Small intestine (tissue), 7 donors: ENCODE measurements at regions not wholly inside any gene's neighbourhood (a gene's known extent, or its start where the extent isn't known, plus 50 kb on each side); places are given as distances from the start of the nearest gene placed in this dataset.

Experiments used
- DNase-seq, 2 donors: peaks; one replicate each; pipeline versions ENCODE4 v3.0.0 to v3.0.0-alpha.2; 2013
- FAIRE-seq: peaks from 2 replicates; lab custom pipeline; 2012; peaks lifted over from hg19 to GRCh38; lab: Jason Lieb, UNC
- H3K27ac ChIP-seq, 3 donors: one replicate each; pipeline ENCODE4 v1.5.1; 2013; ENCODE audit warnings: low read length in 2 of 3, mild to moderate bottlenecking in 2 of 3, control low read depth in 1 of 3, inconsistent platforms in 1 of 3, low read depth in 1 of 3, moderate library complexity in 1 of 3
- H3K27me3 ChIP-seq, 3 donors: one replicate each; pipeline ENCODE4 v1.6.1; 2013; ENCODE audit warnings: low read length in 3 of 3, inconsistent platforms in 1 of 3; ENCODE audit not compliant: control insufficient read depth in 3 of 3, insufficient read depth in 3 of 3
- H3K36me3 ChIP-seq, 3 donors: one replicate each; pipeline ENCODE4 v1.6.1; 2013; ENCODE audit warnings: low read length in 3 of 3, inconsistent platforms in 1 of 3, low read depth in 1 of 3, mild to moderate bottlenecking in 1 of 3, moderate library complexity in 1 of 3; ENCODE audit not compliant: control insufficient read depth in 3 of 3, insufficient read depth in 2 of 3
- H3K4me1 ChIP-seq, 3 donors: one replicate each; pipeline ENCODE4 v1.6.1; 2013; ENCODE audit warnings: low read length in 2 of 3, inconsistent platforms in 1 of 3, low read depth in 1 of 3, mild to moderate bottlenecking in 1 of 3, moderate library complexity in 1 of 3; ENCODE audit not compliant: control insufficient read depth in 3 of 3, insufficient read depth in 2 of 3
- H3K4me3 ChIP-seq, 3 donors: one replicate each; pipeline ENCODE4 v1.5.1; 2013; ENCODE audit warnings: low read length in 3 of 3, control low read depth in 1 of 3, inconsistent platforms in 1 of 3, low read depth in 1 of 3, mild to moderate bottlenecking in 1 of 3, moderate library complexity in 1 of 3
- H3K9me3 ChIP-seq, 2 donors: one replicate each; pipeline ENCODE4 v1.6.1; 2013; ENCODE audit warnings: low read depth in 1 of 2, low read length in 1 of 2; ENCODE audit not compliant: control insufficient read depth in 2 of 2, insufficient read depth in 1 of 2
- WGBS, 3 donors: extraction: QIAGEN DNeasy Blood & Tissue Kit; methylation state at CpG; one replicate each; pipeline ENCODE4 v1.1.7; 2013; 5-methylcytosine and 5-hydroxymethylcytosine counted together
- donor health status: healthy with polysubstance abuse.
- donor health status: control.
- donor health status: control.
- donor health status: Bipolar disorder and iron deficiency.
- donor health status: healthy.

- DNase-seq (no peak), FAIRE-seq (no peak)
- WGBS, 3 donors, result 82 to 89% (median 88%) methylated on average over 5 of the region's 5 CpGs
- no peaks in the 10 kb centered on the region for H3K36me3 ChIP-seq
- peaks cover 0 to 17% (median 0%) of the 10 kb centered on the region in 3 donors for H3K4me1 ChIP-seq
- H3K4me3 ChIP-seq, result no peak overlapping the region
- no peaks in the 10 kb centered on the region for H3K27me3 ChIP-seq
- peaks cover 0 to 8% of the 10 kb centered on the region in 2 donors for H3K9me3 ChIP-seq
- H3K27ac ChIP-seq, result no peak overlapping the region
These were observed 78.1 kb downstream of the MRPL46 start for GRCh38 chr15:88389120-88389519.

DNA sequence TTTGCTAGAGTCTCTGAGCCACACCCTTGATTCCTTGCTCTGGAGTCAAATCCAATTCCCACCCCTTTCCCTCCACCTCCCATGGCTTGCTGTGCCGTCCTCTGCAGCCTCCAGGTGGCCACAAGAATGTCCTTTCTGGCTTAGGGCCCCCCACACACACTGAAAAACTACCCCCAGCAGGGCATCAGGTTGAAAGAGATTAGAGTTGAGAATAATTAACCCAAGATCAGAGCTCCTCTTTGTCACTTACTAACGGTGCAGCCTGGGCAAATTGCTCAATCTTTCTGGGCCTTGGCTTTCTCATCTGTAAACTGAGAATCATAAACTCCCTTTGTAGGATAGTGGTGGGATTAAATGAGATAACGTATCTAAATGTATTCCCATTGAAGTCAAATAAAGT, 78.5 kb downstream of the MRPL46 start:
- DNase-seq (peak in 1 of 2 donors; percentile 68), FAIRE-seq (no peak)
- Histone ChIP-seq H3K27ac (no peak overlapping the region), H3K27me3 (no peaks in the 10 kb centered on the region), H3K36me3 (no peaks in the 10 kb centered on the region), H3K9me3 (peaks cover 0 to 8% of the 10 kb centered on the region in 2 donors), H3K4me3 (no peak overlapping the region), H3K4me1 (peaks cover 0 to 17% (median 0%) of the 10 kb centered on the region in 3 donors)
- 8 to 28% (median 12%) methylated on average over 3 of the region's 3 CpGs for WGBS, 3 donors

DNA sequence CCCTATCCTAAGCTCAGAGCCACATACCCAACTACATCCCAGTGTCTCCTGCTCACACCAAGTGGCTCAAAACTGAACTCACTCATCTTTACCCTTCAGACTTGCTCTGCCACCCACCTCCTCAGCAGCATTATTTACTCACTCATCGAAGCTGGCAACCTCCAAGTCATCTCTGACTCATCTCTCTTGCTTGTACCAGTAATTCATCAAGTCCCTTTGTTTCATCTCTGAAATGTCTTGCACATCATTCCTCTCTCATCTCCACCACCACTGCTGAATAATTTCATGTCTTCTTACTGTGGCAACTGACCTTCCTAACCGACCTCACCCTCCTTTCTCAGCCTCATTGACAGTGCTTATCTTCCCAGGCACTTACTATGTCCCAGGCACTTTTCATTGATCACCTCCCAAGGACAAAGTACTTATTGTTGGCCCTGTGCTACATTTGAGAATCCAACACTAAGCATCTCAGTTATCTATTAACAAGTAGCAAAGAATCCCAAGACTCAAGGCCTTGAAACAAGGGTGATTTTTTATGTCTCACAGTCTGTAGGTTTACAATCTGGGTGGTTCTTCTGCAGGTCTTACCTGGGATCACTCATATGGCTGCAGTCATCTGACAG, 82.0 kb downstream of the MRPL46 start:
- peaks cover 0 to 14% (median 0%) of the 10 kb centered on the region in 3 donors for H3K4me1 ChIP-seq
- no peaks in the 10 kb centered on the region for H3K36me3 ChIP-seq
- no peak overlapping the region for H3K4me3 ChIP-seq
- H3K9me3 ChIP-seq, result peaks cover 0 to 8% of the 10 kb centered on the region in 2 donors
- no peak for FAIRE-seq
- peaks cover 0 to 6% (median 0%) of the 10 kb centered on the region in 3 donors for H3K27me3 ChIP-seq
- no peak overlapping the region for H3K27ac ChIP-seq
- no peak for DNase-seq
- WGBS, 3 donors, result 8 to 35% (median 11%) methylated on average over 2 of the region's 2 CpGs

GRCh38 chr15:88383354-88383753, 83.8 kb downstream of the MRPL46 start:
- Histone ChIP-seq H3K4me1 (peaks cover 0 to 8% (median 0%) of the 10 kb centered on the region in 3 donors), H3K27me3 (peaks cover 0 to 6% (median 0%) of the 10 kb centered on the region in 3 donors), H3K36me3 (no peaks in the 10 kb centered on the region), H3K27ac (no peak overlapping the region), H3K4me3 (no peak overlapping the region), H3K9me3 (peaks cover 0 to 8% of the 10 kb centered on the region in 2 donors)
- FAIRE-seq (no peak), DNase-seq (no peak)
- 68 to 92% (median 92%) methylated on average over 1 of the region's 1 CpG for WGBS, 3 donors

DNA sequence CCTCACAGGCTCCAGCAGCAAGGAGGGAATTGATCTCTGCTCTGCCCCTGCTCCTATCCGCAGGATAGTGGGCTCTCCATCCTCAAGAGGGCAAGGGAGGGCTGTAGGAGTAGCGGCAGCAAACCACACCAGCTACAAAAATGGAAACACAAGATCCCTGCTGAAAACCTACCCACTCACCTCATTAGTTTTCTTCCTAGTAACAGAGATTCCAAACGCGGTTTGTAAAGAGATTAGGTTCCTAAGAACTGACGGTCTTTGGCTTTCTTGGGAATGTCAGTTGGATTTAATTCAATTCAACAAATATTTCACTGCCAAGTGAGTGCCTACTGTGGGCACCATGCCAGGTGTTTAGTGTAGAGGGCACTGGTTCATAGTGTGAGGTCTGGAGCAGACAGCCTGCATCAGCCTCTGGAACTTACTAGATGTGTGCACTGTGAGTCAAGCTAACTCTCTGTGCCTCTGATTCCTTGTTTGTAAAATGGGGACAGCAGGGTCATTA, 84.7 kb downstream of the MRPL46 start:
- Histone ChIP-seq H3K36me3 (no peaks in the 10 kb centered on the region), H3K4me1 (no peaks in the 10 kb centered on the region), H3K27ac (no peak overlapping the region), H3K4me3 (no peak overlapping the region), H3K9me3 (peaks cover 0 to 8% of the 10 kb centered on the region in 2 donors), H3K27me3 (peaks cover 0 to 6% (median 0%) of the 10 kb centered on the region in 3 donors)
- FAIRE-seq (no peak), DNase-seq (no peak)
- 27 to 54% (median 48%) methylated on average over 5 of the region's 5 CpGs for WGBS, 3 donors

DNA sequence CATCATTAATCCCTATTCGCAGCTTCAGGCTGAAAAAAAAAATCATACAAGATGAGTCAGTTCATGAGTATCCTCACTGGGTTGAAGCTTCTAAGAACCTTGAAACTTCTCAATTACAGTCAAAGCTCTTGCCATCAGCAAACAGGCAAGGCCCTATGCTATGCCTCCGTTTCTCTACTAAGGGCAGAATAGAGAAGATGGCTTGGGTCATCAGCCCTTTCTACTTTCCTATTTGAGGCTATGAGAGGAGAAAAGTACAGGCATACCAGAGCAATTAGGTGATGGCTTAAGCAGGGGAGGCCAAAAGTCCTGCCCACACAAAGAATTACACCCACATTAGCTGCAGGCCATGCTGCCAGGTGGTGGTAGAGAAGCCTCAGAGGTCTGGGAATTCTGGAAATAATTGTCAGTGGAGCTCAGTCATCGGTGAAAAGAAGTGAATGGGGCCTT, 89.0 kb downstream of the MRPL46 start:
- WGBS, 3 donors, result 83 to 92% (median 89%) methylated on average over 3 of the region's 3 CpGs
- Histone ChIP-seq H3K36me3 (no peaks in the 10 kb centered on the region), H3K27ac (no peak overlapping the region), H3K4me3 (no peak overlapping the region), H3K9me3 (no peaks in the 10 kb centered on the region), H3K4me1 (no peaks in the 10 kb centered on the region), H3K27me3 (peaks cover 0 to 6% (median 4%) of the 10 kb centered on the region in 3 donors)
- FAIRE-seq, result no peak
- no peak for DNase-seq

DNA sequence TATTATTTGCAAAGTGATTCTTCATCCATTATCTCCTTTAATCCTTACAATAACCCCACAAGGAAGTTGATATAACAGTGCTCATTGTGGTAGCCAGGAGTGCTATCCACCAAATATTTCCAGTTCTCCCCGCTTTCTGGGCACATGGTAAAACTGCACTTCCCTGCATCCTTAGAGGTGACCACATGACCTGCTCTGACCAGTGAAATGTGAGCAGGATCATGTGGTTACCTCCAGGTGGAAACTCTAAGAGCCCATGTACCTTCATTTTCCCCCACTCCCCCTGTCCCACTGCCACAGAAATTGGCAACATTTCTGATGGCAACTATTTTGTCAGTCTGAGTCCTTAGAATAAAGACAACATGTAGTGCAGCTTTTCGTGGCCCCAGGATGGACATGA, 89.7 kb downstream of the MRPL46 start:
- FAIRE-seq, result no peak
- Histone ChIP-seq H3K9me3 (no peaks in the 10 kb centered on the region), H3K27me3 (peaks cover 0 to 4% (median 3%) of the 10 kb centered on the region in 3 donors), H3K4me3 (no peak overlapping the region), H3K27ac (no peak overlapping the region), H3K36me3 (no peaks in the 10 kb centered on the region), H3K4me1 (no peaks in the 10 kb centered on the region)
- WGBS, 3 donors, result 83 to 87% (median 84%) methylated on average over 2 of the region's 2 CpGs
- no peak for DNase-seq

DNA sequence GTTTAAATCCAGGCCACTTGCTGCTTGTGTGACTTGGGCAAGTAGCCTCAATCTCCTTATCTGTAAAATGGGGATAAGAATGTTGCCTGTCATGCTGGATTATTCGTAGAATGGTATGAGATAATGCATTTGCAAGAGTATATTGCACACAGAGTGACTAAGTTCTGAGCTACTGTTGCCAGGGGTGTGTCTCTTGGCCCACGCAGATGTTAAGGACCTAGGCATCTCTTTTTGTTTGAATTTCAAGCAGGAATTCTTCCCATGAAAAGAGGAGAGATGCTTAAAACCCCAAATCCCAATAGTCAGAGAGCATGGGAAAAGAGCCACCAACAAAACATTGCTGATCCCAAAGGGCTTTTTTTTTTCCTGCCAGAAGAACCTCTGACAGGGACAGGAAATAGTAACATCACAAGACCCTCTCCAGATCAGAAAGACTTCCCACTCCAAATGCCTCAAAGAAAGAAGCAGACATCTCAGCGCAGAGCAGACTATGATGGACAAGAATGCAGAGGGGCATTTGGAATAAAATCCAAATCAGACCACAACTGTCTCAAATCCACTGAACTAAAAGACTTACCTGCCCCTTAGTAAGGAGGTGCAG, 90.5 kb downstream of the MRPL46 start:
- Histone ChIP-seq H3K4me1 (no peaks in the 10 kb centered on the region), H3K36me3 (no peaks in the 10 kb centered on the region), H3K4me3 (no peak overlapping the region), H3K27ac (no peak overlapping the region), H3K9me3 (no peaks in the 10 kb centered on the region), H3K27me3 (peaks cover 0 to 4% (median 0%) of the 10 kb centered on the region in 3 donors)
- no peak for FAIRE-seq
- 47 to 60% (median 55%) methylated on average over 3 of the region's 3 CpGs for WGBS, 3 donors
- no peak for DNase-seq
